ENCODE measurements at regions not wholly inside any gene's neighbourhood (a gene's known extent, or its start where the extent isn't known, plus 50 kb on each side); places are given as distances from the start of the nearest gene placed in this dataset.
A peak's percentile ranks its signal among the peaks of the same experiment; 100 is the strongest.
"Not testable (repeated sequence)": the region's sequence is repeated elsewhere in the genome, so short reads cannot be mapped to it uniquely, and the experiment has no call there.

- in situ Hi-C loops (cut with HindIII; ENCODE audit: low pct_ligation_motif_present, low pct_unique_long_range_greater_than_20kb, low sequenced_read_pairs): no loop called here
- DNase-seq: no peak
Observed at GRCh38 chr1:219560856-219561255, 52.0 kb downstream of the ZC3H11B start.

DNA sequence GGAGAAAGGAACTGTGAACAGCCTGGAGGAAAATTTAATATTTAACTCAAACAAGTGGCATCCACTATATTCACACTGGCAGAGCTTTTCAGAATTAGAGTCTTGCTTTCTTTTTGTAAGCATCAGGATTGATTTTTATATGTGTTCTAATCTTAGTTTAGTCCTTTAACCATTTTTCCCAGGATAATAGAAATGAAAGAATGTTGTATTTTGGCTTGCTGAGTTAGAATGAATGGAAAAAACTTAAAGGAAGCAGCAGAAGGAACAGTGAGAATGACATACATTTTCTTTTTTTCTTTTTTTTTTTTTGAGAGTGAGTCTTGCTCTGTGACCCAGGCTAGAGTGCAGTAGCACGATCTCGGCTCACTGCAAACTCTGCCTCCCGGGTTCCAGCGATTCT, 53.0 kb downstream of the ZC3H11B start:
- in situ Hi-C loops (cut with HindIII; ENCODE audit: low pct_ligation_motif_present, low pct_unique_long_range_greater_than_20kb, low sequenced_read_pairs): no loop called here
- DNase-seq: no peak

DNA sequence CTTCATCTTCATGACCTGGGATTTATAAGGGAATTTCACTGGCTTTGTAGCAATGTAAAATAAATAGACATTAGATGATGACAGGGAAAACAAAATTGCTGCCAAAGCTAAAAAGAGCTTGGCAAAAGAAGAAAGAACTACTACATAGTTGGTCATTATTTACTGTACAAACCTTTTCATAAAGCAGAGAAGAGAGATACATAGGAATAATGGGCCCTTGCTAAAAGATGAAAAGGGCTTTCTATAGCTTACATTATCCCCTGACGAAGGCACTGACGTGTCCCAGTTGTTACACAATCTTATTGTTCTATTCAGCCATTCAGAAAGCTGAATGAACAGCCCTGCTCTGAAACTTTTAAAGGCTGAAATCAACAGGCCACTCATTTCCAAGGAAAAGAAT, 57.1 kb downstream of the ZC3H11B start:
- DNase-seq: no peak
- in situ Hi-C loops (cut with HindIII; ENCODE audit: low pct_ligation_motif_present, low pct_unique_long_range_greater_than_20kb, low sequenced_read_pairs): no loop called here

GRCh38 chr1:219555031-219555692, 57.7 kb downstream of the ZC3H11B start:
- no peak for DNase-seq
- in situ Hi-C loops (cut with HindIII; ENCODE audit: low pct_ligation_motif_present, low pct_unique_long_range_greater_than_20kb, low sequenced_read_pairs): no loop called here

DNA sequence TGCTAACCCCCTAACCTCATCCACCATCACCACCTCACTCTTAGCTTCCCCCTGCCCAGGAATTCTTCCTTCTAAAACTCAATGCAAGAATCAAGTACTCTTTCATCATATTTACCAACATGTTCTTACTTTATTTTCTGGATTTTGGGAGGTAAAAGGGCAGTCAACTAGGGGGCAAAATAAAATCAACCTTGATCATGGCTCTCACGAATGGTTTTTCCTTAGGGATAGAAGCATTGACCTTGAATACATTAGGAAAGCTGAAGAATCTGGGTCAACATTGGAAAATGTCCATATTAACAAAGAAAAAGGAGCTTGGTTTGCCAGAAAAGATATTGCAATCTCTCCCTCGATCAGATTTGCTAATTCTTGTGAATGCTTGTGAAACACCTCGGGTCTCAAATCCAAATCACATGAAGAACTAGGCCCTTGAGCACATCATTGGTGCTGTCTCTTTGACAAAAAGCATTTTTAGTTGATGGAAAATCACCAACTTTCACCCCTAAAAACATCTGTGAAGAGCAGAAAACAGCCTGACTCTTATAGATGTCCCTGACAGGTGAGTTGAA, 58.9 kb downstream of the ZC3H11B start:
- in situ Hi-C loops (cut with HindIII; ENCODE audit: low pct_ligation_motif_present, low pct_unique_long_range_greater_than_20kb, low sequenced_read_pairs): no loop called here
- no peak for DNase-seq

DNA sequence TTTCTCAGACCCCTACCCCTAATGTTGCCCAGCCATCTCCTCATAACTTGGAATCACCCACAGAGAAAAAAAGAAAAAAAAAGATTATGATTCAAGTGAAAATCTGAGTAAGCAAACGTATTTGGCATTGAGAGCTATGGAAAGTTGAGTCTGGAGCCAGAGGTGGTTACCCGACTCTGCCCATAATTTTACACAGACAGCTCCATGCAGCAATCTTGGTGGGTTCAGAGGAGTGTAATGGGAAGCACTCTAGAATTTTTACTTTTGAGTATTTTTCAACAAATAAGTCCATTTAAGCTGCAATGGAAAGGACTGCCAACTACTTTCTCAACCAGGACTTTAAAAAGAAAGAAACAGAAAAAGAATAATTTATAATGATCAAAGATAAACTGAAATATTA, 62.7 kb downstream of the ZC3H11B start:
- DNase-seq: no peak
- in situ Hi-C loops (cut with HindIII; ENCODE audit: low pct_ligation_motif_present, low pct_unique_long_range_greater_than_20kb, low sequenced_read_pairs): no loop called here

DNA sequence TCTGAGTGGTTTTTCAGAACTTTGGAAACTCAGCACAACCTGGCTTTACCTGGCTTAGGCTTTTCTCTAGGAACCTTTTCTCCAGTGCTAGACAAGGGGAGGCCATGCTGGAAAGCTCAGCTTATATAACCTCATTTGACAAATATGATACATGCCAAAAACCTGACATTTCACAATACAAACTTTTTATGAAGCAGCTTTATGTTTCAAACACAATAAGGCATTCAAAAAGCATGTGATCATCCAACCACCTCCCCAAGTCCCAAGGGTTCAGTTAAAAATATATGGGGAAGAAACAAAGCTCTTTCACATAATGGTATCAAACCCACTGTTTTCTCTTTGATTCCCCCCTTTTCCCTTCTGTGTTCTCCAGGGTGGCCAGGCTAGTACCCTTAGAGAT, 63.7 kb downstream of the ZC3H11B start:
- in situ Hi-C loops (cut with HindIII; ENCODE audit: low pct_ligation_motif_present, low pct_unique_long_range_greater_than_20kb, low sequenced_read_pairs): no loop called here
- DNase-seq: no peak

DNA sequence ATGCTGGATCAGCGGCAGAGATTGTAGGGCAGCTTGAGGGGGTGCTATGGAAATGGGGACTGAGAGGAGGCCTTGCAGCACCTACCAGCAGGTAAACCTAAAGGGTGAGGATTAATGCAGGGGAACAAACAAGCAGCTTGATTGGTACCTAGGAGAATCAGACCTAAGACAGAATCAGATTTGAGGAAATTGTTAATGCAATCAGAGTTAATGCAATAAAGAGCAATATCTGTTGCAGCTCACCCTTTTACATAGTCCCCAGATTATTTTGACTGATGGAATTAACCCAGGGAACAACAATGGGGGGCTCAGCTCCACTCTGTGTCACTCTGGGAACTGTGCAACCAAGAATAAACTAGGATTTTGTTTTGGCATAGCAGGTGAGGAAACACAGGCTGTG, 64.5 kb downstream of the ZC3H11B start:
- DNase-seq: no peak
- in situ Hi-C loops (cut with HindIII; ENCODE audit: low pct_ligation_motif_present, low pct_unique_long_range_greater_than_20kb, low sequenced_read_pairs): no loop called here

DNA sequence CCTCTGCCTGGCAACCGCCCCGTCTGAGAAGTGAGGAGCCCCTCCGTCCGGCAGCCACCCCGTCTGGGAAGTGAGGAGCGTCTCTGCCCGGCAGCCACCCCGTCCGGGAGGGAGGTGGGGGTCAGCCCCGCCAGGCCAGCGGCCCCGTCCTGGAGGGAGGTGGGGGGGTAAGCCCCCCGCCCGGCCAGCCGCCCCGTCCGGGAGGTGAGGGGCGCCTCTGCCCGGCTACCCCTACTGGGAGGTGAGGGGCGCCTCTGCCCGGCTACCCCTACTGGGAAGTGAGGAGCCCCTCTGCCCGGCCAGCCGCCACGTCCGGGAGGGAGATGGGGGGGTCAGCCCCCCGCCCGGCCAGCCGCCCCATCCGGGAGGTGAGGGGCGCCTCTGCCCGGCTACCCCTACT, 67.1 kb downstream of the ZC3H11B start:
- DNase-seq; in situ Hi-C loops (cut with HindIII; ENCODE audit: low pct_ligation_motif_present, low pct_unique_long_range_greater_than_20kb, low sequenced_read_pairs): not testable (repeated sequence)

- peak; percentile 8 for DNase-seq
- in situ Hi-C loops (cut with HindIII; ENCODE audit: low pct_ligation_motif_present, low pct_unique_long_range_greater_than_20kb, low sequenced_read_pairs): no loop called here
Observed at GRCh38 chr1:219544163-219544846, 68.6 kb downstream of the ZC3H11B start.

DNA sequence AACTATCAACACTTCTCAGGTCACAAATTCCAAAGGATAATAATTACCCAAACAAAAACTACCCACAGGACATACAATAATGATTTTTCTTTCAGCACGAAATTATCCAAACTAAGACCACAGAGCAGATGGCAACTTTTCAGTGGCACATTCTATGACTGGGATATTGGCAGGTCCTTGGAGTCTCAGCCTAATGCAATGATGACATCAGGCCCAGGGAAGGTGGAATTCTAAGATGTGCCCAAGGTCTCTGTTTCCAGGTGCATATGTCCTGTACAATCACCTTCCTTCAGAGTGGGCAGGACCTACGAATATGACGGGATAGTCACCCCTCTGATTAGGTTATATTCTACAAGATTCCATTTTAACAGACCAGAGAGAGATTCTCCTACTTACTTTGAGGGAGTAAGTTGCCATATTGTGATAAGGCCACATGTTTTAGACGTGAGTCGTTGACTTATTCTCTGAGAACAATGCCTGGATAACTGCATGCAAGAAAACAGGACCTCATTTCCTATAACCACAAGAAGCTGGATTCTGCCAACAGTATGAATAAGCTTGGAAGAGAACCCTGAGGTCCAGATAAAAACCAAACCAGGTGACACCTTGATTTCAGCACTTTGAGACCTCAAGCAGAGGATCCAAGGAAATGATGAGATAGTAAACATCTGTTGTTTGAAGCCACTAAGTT, 69.9 kb downstream of the ZC3H11B start:
- in situ Hi-C loops (cut with HindIII; ENCODE audit: low pct_ligation_motif_present, low pct_unique_long_range_greater_than_20kb, low sequenced_read_pairs): no loop called here
- DNase-seq: no peak

GRCh38 chr1:219541946-219542345, 71.0 kb downstream of the ZC3H11B start:
- in situ Hi-C loops (cut with HindIII; ENCODE audit: low pct_ligation_motif_present, low pct_unique_long_range_greater_than_20kb, low sequenced_read_pairs): no loop called here
- DNase-seq: no peak

DNA sequence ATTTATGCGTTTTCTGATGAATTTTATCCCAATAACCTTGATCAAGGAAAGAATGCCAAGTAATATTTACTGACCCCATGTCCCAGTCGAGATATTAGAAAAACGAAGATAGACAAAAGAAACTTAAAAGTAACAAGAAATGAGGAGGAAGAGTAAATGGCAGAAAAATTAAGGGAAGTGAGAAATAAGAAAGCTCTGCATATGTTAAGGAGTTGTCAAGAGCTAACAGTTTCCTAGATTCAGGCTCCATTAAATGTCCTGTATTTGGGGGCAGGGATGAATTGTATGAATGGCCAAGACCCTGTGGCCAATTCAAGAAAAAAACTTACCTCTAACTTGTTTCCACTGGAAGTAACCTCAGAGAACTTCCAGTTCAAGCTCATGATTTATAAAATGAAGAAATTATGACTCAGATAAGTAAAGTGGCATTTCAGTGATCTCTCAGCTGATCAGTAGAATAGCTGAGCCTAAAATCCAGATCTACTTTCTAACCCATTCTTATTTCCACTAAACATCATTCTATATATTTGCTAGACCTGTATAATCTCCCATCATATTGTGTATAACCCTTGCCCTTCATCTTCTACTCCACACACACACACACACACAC, 73.2 kb downstream of the ZC3H11B start:
- DNase-seq: no peak
- in situ Hi-C loops (cut with HindIII; ENCODE audit: low pct_ligation_motif_present, low pct_unique_long_range_greater_than_20kb, low sequenced_read_pairs): no loop called here

- in situ Hi-C loops (cut with HindIII; ENCODE audit: low pct_ligation_motif_present, low pct_unique_long_range_greater_than_20kb, low sequenced_read_pairs): no loop called here
- DNase-seq: no peak
Observed at GRCh38 chr1:219538886-219539285, 74.0 kb downstream of the ZC3H11B start.

DNA sequence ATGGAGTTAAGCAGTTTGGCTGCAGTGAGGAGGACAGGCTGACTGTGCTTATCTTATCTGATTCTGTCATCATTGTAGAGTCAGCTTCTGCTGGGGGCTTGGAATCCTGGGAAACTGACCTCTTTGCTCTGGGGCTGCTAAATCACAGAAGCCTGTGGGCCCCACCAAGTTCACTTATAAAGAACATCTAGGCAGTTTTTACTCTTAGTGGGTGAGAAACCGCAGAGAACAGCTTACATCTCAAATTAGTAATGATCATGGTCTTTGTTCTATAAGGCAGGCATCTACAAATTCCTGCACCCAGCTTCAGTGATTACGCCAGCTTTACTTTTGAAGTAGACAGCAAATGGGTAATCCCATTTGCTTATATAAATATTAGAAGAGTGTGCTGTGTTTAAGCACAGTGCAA, 75.7 kb downstream of the ZC3H11B start:
- in situ Hi-C loops (cut with HindIII; ENCODE audit: low pct_ligation_motif_present, low pct_unique_long_range_greater_than_20kb, low sequenced_read_pairs): no loop called here
- DNase-seq: no peak

DNA sequence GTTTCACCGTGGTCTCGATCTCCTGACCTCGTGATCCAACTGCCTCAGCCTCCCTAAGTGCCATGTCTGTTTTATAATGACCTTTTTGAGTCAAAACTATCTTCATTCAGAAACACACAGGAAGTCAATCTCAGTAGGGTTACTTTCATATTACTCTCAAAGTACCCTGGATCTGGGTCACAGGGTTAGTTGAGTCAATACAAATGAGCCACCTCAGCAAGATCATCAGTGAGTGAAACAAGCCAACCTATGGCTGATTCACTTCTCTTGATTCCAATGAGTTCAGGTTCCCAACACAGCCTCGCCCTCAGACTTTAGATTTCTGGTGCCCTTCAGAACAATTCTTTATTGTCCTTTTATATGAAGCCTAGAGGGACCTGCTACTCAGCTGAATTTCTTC, 76.9 kb downstream of the ZC3H11B start:
- in situ Hi-C loops (cut with HindIII; ENCODE audit: low pct_ligation_motif_present, low pct_unique_long_range_greater_than_20kb, low sequenced_read_pairs): no loop called here
- no peak for DNase-seq

DNA sequence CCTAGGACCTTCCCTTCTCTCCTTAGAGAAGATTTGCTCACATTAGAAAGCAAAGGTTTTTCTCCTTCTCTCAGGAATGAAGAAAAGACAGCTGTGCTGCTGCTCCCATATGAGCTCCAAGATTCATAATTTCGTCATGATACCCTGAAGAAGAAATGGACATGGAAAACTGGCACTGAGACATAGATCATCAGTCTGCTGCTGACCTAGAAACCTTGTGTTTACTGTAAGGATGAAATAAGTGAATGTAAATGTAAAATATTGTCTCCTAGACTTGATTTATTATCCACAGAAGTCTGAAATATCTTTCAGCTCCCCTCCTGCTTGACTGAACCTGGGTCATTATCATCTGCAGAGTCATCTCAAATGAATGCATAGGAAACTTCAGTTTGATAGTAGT, 77.9 kb downstream of the ZC3H11B start:
- DNase-seq: no peak

GRCh38 chr1:219533280-219533679, 79.6 kb downstream of the ZC3H11B start:
- in situ Hi-C loops (cut with HindIII; ENCODE audit: low pct_ligation_motif_present, low pct_unique_long_range_greater_than_20kb, low sequenced_read_pairs): no loop called here
- DNase-seq: no peak

More for the DNA sequence above, 77.9 kb downstream of the ZC3H11B start:
- in situ Hi-C loops (cut with HindIII; ENCODE audit: low pct_ligation_motif_present, low pct_unique_long_range_greater_than_20kb, low sequenced_read_pairs): no loop called here

DNA sequence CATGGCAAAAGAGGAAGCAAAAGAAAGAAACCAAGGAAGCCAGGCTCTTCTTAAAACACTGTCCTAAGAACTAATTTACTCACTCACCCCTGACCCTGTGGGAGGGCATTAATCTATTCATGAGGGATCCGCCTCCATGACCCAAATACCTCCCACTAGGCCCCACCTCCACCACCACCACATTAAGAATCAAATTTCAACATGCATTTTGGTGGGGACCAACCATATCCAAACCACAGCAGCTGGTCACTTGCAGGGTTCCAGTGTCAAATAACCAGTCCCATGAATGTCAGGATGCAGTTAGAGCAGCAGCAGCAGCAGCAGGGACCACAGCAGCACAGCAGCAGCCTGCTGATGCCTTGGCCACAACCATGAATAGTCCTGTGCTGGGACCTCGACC, 83.8 kb downstream of the ZC3H11B start:
- in situ Hi-C loops (cut with HindIII; ENCODE audit: low pct_ligation_motif_present, low pct_unique_long_range_greater_than_20kb, low sequenced_read_pairs): no loop called here
- DNase-seq: no peak
